H4 (cell line): ENCODE measurements at regions not wholly inside any gene's neighbourhood (a gene's known extent, or its start where the extent isn't known, plus 50 kb on each side); places are given as distances from the start of the nearest gene placed in this dataset.

Source experiments
- DNase-seq: peaks from one replicate; pipeline ENCODE4 v3.0.0-alpha.2; 2015; ENCODE audit warnings: low spot score

DNA sequence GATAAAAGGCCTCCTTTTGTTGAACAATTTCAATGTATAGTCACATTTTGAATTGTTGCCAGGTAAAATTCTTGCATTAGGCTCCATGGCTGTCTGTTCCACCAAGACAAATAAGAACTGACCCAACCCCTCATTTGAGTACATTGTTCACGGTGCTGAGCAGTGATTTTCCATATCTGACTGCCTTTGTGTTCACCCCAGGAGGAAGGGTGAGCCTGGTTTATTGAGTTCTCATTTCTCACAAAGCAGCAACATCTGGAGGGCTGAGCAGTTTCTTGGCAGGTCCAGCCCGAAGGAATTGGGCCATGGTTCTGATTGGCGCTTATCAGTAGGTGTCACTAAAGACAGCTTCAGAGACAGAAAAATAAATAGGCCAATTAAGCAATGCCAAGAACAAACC, 149.1 kb downstream of the BMP4 start:
- no peak for DNase-seq

- DNase-seq: no peak
These were observed 149.5 kb downstream of the BMP4 start for GRCh38 chr14:53807108-53807507.

DNA sequence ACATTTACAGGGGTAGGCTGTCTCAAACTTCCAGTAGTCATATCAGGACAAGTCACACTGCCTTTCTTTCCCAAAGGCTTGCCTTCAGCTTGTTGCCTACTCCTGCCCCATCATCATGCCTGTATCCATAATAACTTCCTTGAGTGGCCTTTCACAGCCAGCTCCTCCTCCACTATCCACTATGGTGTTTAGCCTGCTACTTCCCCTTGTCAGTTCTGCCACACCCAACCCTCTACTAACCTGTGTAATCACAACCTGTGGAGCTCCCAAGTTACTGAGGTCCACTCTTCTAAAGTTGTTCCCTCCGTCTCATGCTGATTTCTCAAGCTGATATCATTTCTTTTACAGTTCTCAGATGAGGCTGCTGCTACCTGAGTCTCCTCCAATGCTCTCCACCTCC, 159.9 kb downstream of the BMP4 start:
- DNase-seq: no peak

DNA sequence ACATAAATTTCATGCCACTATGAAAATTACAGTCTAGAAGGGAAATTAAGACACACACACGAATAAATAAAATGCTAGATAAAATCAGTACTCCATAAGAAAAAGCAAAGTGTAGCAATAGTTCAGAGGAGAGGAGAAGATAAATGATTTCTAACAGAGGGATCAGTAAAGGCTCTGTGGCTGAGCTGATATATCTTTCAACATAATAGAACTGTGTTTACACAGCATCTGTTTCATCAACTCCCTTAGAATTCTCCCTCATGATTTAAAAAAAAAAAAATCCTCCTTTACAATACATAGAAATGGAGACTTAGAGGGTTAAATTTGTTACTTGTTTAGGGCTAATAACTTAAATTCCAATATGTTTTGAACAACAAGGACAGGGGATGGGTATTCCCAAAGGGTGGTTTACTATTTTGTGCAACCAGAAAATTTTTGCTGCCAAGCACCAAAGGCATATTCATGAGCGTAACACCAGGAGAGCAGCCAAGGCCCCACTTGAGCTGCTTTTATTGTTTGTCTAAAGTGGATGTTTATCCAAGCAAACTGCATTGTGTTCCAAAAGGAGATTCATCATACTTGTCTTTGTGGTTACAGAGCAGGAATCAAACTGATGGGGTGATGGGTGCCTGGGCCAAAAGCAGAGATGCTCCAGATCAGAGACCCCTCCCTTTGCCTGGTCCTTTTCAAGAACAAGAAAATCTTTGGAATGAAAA, 162.7 kb downstream of the BMP4 start:
- DNase-seq: peak; percentile 21

DNA sequence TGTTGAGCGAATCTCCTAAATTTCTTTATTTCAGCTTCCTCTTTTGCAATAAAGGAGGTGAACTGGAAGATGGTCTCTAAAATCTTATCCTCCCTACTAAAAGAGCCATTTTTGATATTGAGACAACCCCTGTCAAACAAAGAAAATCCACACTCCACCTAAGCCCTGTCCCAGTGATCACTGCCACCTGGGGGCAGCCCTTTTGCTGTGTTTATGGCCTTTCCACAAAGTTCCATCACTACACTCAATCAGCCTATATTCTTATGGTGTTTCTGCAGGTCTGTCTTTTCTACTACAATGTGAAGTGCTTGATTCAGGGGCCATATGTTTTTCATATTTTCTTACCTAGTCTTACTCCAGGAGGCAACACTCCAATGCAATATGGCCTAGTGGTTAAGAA, 163.7 kb downstream of the BMP4 start:
- no peak for DNase-seq

- no peak for DNase-seq
These were observed 165.7 kb downstream of the BMP4 start for GRCh38 chr14:53790731-53791500.

DNA sequence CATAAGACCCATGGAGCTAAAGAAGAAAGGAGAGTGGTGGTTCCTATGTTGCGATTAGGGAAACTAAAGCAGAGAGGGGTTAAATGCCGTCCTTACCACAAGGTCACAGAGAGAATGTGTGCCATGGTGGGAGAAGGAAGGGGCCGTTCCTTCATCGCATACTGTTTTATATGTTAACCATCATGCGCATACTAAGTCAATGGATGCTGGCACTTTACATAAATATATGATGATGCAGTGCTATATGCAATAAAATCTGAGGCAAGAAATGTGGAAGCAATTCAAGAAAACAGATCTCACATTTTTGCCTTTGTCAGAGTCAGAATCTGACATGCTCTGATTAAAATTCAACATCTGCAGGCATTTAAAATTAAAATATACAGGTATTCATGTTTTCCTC, 168.1 kb downstream of the BMP4 start:
- no peak for DNase-seq

DNA sequence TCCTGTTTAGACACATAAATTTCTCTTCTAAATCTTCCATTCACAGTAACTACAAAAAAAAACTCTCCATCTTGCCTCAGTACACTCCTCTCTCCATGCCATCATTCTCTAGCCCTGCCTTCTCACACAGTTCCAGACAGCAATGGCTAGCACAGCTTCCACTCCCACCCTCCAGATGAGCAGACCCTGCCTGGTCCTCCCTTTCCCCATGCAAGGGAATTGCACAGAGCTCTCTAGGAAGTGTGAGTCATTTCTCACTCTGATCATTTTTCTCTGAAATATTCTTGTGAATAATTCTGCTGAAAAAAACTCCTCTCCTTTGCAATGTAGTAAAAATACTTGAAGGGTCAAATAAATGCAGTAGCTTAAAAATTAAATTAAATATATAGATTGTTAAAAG, 170.6 kb downstream of the BMP4 start:
- DNase-seq: no peak

- DNase-seq: no peak
These were observed 171.9 kb downstream of the BMP4 start for GRCh38 chr14:53784688-53785087.

DNA sequence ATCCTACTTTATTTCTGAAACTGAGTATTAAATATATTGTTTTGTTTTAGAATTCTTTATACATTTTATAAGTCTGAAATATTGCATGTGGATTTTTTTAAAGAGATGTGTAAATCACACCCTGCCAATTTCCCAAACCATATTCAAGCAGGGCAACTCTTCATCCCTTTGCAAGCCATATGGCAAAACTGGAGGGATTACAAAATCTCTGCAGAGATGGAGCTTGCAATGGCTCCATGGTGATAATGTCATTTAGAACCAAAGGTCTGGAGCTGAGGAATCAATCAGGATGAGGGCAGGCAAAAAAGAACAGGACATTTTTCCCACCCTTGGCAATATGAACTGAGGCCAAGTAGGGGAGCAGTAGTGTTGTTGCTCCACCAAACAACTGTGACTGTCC, 173.4 kb downstream of the BMP4 start:
- no peak for DNase-seq

DNA sequence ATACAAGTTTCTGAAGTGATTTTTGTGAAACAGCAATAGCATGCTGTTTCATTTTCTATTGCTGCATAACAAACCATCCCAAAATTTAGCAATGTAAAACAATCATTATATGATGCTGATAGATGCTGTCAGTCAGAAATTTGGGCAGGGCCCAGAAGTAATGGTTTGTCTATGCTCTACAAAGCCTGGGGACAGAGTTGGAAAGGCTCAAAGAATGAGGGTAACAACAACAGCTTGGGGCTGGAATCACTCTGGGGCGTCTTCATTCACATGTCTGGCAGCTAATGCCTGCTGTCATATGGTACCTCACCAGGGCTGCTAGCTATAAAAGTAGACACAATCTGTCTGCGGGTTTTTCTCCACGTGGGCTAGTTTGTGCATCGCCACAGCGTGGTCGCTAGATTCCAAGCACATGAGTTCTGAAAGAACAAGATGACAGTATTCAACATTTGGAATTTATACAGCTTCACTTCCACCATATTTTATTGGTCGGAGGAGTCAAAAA, 176.5 kb downstream of the BMP4 start:
- DNase-seq: no peak

GRCh38 chr14:53779301-53779700, 177.3 kb downstream of the BMP4 start:
- no peak for DNase-seq

DNA sequence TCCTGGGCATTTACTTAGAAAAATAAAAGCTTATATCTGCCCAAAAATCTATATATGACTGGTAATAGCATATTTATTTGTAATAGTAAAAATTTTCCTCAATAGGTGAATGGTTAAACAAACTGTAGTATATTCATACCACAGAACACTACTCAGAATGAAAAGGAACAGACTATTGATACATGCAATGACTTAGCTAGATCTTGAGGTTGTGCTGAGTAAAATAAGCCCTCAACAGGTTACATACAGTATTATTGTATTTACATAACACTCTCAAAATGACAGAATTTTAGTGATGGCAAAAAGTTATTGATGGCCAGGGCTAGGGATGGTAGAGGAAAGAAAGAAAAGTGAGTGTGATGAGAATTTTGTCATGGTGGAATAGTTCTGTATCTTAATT, 178.4 kb downstream of the BMP4 start:
- no peak for DNase-seq

DNA sequence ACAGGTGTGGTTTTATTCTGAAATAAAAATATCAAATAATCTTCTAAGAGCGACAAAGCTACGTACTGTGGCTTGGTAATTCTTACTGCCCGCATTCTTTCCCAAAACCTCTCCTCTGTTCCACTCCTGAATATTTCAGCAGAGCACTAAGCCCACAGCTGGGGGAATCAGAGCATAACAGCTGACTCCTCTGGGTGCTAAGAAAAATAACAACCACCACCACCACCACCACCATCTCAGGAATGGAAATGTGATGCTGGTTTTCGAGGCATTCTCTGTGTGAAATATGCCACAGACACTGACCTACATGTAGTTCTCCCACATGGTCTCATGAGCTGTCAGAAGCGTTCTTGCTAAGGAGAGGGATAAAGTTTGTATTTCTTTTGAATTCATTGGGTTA, 183.7 kb downstream of the BMP4 start:
- no peak for DNase-seq

DNA sequence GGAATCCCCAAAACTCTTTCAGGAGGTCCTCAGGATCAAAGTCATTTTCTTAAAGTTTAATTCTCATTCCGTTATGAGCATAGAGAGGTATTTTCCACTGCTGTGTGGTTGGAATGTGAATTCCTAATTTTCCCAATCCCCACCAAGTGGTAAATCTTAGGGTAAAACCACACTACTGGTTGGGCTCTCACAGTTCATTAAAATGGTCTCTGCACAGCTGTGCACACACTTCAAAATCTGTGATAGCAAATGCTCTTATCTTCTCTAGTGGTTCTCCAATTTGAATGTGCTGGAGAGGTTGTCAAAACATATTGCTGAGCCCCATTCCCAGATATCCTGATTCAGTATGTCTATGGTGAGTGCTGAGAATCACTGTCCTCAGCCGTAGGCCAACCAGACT, 189.1 kb downstream of the BMP4 start:
- no peak for DNase-seq

DNA sequence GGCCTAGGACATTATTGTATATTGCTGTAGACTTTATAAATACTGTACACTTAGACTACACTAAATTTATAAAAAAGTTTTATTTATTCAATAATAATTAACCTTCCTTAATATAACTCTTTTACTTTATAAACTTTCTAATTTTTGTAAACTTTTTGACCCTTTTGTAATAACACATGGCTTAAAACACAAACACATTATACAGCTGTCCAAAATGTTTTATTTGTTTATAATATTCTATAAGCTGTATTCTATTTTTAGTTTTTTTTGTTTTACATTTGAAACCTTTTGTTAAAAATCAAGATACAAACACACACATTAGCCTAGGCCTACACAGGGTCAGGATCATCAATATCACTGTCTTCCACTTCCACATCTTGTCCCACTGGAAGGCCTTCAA, 190.0 kb downstream of the BMP4 start:
- no peak for DNase-seq

GRCh38 chr14:53766106-53766505, 190.5 kb downstream of the BMP4 start:
- DNase-seq: no peak

DNA sequence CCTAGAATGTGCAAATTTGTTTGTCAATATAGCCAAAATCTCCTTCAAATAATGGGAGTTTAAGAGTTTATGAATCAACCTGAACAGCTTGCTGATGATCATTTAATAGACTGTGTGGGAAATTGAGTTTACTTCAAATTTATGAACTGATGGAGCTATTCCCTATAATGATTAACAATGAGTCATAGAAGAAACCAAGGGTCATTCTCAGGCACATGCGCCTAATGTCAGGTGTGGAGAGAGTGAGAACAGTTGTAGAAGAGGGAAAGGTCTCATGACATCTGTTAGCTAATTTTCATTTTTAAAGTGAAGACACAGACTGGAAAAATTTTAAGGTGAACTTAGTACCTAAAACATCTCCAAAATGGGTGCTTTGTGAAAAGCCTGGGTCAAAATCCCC, 191.8 kb downstream of the BMP4 start:
- no peak for DNase-seq

- DNase-seq: no peak
These were observed 198.5 kb downstream of the BMP4 start for GRCh38 chr14:53758141-53758540.

DNA sequence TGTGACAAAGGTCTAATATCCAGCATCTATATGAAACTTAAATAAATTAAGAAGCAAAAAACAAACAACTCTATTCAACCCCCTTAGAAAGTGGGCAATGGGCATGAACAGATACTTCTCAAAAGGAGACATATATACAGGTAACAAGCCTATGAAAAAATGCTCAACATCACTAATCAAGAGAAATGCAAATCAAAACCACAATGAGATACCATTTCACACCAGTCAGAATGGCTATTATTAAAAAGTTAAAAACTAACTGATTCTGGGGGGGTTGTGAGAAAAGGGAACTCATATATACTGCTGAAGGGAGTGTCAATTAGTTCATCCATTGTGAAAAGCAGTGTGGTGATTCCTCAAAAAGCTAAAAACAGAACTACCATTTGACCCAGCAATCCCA, 198.9 kb downstream of the BMP4 start:
- DNase-seq: no peak

- DNase-seq: no peak
These were observed 205.0 kb downstream of the BMP4 start for GRCh38 chr14:53751650-53752049.

GRCh38 chr14:53748691-53749090, 207.9 kb downstream of the BMP4 start:
- no peak for DNase-seq

DNA sequence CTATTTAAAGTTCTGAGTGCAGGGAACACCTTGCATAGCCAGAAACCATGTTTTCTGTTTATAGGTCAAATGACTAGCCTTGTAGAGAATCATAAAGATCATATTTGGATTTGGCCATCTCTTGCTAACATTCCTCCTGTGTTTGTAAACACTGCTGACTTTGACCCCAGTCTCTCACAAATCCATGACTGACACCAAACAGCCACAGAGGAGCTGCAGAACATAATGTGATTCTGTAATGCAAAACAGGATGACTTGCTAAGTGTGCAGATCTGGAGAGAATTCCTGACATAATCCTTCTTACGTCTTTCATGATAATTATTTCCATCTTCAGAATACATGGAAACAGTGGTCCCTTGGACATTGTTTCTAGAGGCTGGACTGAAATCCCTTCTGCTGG, 211.8 kb downstream of the BMP4 start:
- no peak for DNase-seq
